Choroid plexus epithelial cell (primary cell): ENCODE measurements at regions not wholly inside any gene's neighbourhood (a gene's known extent, or its start where the extent isn't known, plus 50 kb on each side); places are given as distances from the start of the nearest gene placed in this dataset.
A peak's percentile ranks its signal among the peaks of the same experiment; 100 is the strongest.
"Not testable (repeated sequence)": the region's sequence is repeated elsewhere in the genome, so short reads cannot be mapped to it uniquely, and the experiment has no call there.

Source experiments
- DNase-seq: peaks from one replicate; pipeline ENCODE4 v3.0.0-alpha.2; 2010; ENCODE audit warnings: low read depth
- H3K4me3 ChIP-seq: 2 replicates; pipeline ENCODE4 v1.5.1; 2011; ENCODE audit warnings: low read depth, mild to moderate bottlenecking, control low read depth, low read length, moderate library complexity
- TF ChIP-seq, protein P1 (sequence below): conservative IDR thresholded peaks from 2 replicates; pipeline ENCODE4 v1.5.1; 2011; ENCODE audit warnings: low read depth, mild to moderate bottlenecking, control low read depth, inconsistent platforms, low read length, moderate library complexity

DNA sequence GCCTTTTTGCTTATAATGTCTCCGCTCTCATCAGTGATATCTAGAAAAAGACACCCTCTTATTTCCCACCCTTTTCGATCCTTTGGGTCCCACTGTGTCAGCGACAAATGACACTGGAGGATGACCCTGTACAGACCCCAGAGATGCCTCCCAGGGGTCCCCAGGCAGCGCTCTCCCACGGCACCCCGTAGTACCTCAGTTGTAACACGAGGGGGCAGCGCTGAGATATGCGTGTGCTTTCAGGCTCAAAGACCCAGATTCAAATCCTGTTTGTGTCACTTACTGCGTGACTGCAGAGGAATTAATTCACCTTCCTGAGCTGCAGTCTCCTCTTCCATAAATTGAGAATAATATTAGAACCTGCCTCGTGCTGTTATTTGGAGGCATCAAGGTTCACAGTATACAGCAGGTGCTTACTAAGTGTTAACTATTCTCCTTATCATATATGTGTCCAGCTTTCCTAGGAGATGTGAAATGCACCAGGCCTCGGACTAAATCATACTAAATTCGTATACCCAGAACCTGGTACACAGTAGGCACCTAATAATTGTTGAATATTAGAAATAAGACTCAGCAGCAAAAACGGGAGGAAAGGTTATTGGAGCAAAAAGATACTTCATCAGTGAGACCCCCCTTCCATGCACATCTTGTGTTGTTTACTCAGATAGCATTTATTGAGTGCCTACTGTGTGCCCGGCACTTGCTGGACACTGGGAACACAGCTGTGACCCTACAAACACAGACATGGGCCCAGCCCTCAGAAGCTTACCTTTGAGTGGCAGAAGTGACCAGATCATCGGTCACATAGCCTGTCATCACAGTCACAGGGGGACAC is 99.9 kb downstream of the PHETA1 start:
- peak; percentile 11 for DNase-seq
- TF ChIP-seq, protein P1, sequence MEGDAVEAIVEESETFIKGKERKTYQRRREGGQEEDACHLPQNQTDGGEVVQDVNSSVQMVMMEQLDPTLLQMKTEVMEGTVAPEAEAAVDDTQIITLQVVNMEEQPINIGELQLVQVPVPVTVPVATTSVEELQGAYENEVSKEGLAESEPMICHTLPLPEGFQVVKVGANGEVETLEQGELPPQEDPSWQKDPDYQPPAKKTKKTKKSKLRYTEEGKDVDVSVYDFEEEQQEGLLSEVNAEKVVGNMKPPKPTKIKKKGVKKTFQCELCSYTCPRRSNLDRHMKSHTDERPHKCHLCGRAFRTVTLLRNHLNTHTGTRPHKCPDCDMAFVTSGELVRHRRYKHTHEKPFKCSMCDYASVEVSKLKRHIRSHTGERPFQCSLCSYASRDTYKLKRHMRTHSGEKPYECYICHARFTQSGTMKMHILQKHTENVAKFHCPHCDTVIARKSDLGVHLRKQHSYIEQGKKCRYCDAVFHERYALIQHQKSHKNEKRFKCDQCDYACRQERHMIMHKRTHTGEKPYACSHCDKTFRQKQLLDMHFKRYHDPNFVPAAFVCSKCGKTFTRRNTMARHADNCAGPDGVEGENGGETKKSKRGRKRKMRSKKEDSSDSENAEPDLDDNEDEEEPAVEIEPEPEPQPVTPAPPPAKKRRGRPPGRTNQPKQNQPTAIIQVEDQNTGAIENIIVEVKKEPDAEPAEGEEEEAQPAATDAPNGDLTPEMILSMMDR, result peak; percentile 59

DNA sequence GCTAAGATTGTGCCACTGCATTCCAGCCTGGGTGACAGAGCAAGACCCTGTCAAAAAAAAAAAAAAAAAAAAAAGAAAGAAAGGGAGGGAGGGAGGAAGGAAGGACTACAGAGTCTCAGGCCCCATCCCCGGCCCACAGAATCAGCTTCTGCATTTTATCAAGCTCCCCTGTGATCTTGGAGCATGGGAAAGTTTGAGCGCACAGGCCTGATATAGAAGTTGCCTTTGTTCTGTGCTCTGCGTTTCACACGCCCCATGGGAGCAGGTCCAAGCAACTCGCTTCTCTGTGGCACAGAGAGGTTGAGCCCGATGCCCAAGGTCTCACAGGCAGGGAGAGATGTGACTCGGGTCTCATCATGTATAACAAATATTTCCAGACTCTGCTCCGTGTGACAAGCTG is 101.8 kb downstream of the PHETA1 start:
- no peak overlapping the region for H3K4me3 ChIP-seq
- DNase-seq, result no peak
- TF ChIP-seq, protein P1, result no peak

More for the DNA sequence above, 99.9 kb downstream of the PHETA1 start:
- no peak overlapping the region for H3K4me3 ChIP-seq

DNA sequence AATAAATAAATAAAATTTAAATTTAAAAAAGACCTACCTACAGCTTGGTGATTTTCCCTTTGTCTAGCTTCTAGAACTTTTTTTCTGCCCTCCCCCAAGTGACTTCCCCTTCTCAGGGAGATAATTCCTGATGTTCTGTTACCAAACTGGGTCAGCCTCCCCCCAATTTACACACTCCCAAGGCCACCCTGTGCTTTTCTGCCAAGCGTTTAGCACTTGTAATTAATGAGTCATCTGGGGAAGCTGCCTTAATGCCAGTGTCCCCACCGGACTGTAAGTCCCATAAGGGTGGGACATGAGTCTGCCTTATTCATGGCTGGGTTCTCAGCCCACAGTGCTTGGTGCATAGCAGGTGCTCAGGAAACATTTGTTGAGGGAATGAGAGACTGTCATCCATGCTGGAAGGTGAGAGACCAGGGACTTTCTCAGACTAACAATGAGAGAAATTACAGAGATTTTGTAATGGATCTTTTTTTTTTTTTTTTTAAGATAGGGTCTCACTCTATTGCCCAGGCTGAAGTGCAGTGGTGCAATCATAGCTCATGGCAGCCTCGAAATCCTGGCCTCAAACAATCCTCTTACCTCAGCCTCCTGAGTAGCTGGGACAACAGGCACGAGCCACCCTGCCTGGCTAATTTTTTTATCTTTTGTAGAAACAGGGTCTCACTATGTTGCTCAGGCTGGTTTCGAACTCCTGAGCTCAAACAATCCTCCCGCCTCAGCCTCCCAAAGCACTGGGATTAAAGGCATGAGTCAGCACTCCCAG is 106.8 kb downstream of the PHETA1 start:
- no peak overlapping the region for H3K4me3 ChIP-seq
- TF ChIP-seq, protein P1, result no peak
- no peak for DNase-seq

DNA sequence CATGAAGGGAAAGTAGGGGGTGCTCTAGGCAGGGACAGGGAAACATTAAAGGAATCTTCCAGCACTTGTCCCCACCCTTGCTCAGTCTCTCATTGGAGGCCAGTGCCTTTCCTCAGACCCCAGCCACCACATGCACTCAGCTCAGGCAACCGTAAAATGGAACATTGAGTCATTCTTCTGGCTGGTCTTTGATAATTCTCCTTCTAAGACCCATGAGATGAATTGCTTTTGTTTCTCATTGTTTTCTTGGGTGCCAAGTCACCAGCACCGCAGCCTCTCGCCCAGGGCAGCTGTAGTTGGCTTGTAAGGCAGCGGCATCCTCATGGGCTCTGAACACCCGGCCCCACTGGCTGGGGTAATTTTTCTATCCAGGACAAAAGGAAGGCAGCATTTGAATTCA is 108.2 kb downstream of the PHETA1 start:
- H3K4me3 ChIP-seq, result no peak overlapping the region
- TF ChIP-seq, protein P1, result no peak
- no peak for DNase-seq

DNA sequence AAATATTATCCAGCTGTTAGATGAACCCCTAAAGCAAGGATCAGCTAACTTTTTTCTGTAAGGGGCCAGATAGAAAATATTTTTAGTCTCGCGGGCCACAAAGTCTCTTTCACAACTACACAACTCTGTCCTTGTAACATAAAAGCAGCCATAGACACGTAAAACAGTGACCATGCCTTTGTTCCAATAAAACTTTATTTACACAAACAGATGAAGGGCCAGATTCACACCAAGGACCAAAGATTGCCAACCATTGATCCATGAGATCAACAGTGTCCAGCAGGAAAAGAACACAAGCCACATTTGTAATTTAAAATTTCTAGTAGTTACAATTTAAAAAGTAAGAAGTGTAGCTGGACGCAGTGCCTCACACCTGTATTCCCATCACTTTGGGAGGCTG is 109.7 kb downstream of the PHETA1 start:
- TF ChIP-seq, protein P1, result no peak
- DNase-seq, result no peak
- H3K4me3 ChIP-seq, result no peak overlapping the region

DNA sequence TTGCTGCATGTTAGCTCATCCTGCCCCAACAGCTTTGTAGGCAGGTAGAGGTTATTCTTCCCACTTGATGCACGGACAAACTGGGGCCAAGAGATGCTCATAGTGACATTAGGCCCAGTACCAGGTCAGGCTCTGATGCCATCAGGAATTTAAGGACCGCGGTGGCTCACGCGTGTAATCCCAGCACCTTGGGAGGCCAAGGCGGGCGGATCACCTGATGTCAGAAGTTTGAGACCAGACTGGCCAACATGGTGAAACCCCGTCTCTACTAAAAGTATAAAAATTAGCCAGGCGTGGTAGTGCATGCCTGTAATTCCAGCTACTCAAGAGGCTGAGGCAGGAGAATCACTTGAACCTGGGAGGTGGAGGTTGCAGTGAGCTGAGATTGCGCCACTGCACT is 110.8 kb downstream of the PHETA1 start:
- H3K4me3 ChIP-seq, DNase-seq: not testable (repeated sequence)

DNA sequence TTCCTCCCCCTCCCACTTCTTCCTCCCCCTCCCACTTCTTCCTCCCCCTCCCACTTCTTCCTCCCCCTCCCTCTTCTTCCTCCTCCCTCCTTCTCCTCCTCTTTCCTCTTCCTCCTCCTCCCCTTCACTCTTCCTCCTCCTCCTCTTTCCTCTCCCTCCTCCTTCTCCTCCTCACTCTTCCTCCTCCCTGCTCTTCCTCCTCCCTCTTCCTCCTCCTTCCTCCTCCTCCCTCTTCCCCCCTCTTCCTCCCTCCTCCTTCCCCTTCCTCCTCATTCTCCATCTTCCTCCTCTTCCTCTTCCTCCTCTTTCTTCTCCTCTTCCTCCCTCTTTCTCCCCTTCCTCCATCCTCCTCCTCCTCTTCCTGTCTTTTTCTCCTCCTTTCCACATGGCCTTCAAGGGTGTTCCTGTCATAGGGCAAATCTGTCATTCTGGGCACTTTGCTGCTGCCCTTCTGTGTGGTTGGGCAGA is 111.4 kb downstream of the PHETA1 start:
- no peak overlapping the region for H3K4me3 ChIP-seq
- TF ChIP-seq, protein P1, result no peak
- DNase-seq, result no peak
